Psoas muscle (tissue), 7 donors: ENCODE measurements at regions not wholly inside any gene's neighbourhood (a gene's known extent, or its start where the extent isn't known, plus 50 kb on each side); places are given as distances from the start of the nearest gene placed in this dataset.

Source experiments
- ATAC-seq, 4 donors: fragments of 200-7000 bp; cut with Tn5 transposase; one replicate each; pipeline ENCODE4 v1.9.1; 2020; ENCODE audit warnings: moderate library complexity in 3 of 4, mild to moderate bottlenecking in 2 of 4
- DNase-seq, 2 donors: peaks; one replicate each; pipeline ENCODE4 v3.0.0-alpha.2; 2020
- H3K27ac ChIP-seq: fragments of 200-600 bp; one replicate; pipeline ENCODE4 v1.8.0; 2022
- H3K27me3 ChIP-seq, 3 donors: fragments of 200-600 bp in 1 of 3; one replicate each; pipeline versions ENCODE4 v1.6.1 to v1.8.0; 2013 to 2022; ENCODE audit warnings: low read length in 2 of 3, mild to moderate bottlenecking in 2 of 3, moderate library complexity in 1 of 3; ENCODE audit not compliant: insufficient read depth in 3 of 3
- H3K36me3 ChIP-seq, 2 donors: fragments of 200-600 bp in 1 of 2; one replicate each; pipeline versions ENCODE4 v1.6.1 to v1.8.0; 2013 to 2022; ENCODE audit warnings: low read depth in 1 of 2, mild to moderate bottlenecking in 1 of 2, moderate library complexity in 1 of 2; ENCODE audit not compliant: insufficient read depth in 1 of 2
- H3K4me1 ChIP-seq: fragments of 200-600 bp; one replicate; pipeline ENCODE4 v1.8.0; 2022
- H3K4me3 ChIP-seq: fragments of 200-600 bp; one replicate; pipeline ENCODE4 v1.8.0; 2022; ENCODE audit warnings: mild to moderate bottlenecking
- H3K9me3 ChIP-seq: fragments of 200-600 bp; one replicate; pipeline ENCODE4 v1.8.0; 2022
- CTCF ChIP-seq: fragments of 200-600 bp; IDR thresholded peaks from one replicate; pipeline ENCODE4 v1.8.0; 2022; ENCODE audit warnings: antibody characterized with exemption
- WGBS, 3 donors: extraction: QIAGEN DNeasy Blood & Tissue Kit; methylation state at CpG; one replicate each; pipeline versions ENCODE4 v1.1.6 to v1.1.7; 2013; 5-methylcytosine and 5-hydroxymethylcytosine counted together
- intact Hi-C, 2 donors: fragments of 100-400 bp; cut with DNase I; formaldehyde crosslinking; loops; one replicate each; pipeline versions ENCODE4 v1.11.0 to v1.14.2; 2022
- donor health status: healthy with polysubstance abuse.
- donor health status: DM: no; HTN: no; CAD: no; lungs with moderate emphysema.
- donor health status: Bipolar disorder and iron deficiency.
- donor health status: healthy.
- donor health status: DM: yes; HTN: yes; CAD: no.
- donor health status: DM: no; HTN: no; CAD: no.
- donor health status: DM: yes; HTN: yes; CAD: no.

- TF ChIP-seq CTCF: no peak
- H3K4me1 ChIP-seq: no peaks in the 10 kb centered on the region
- H3K4me3 ChIP-seq: no peak overlapping the region
- DNase-seq: no peak
- intact Hi-C loops: no loop called here
- 55 to 70% (median 60%) methylated on average over 5 of the region's 5 CpGs for WGBS, 3 donors
- H3K9me3 ChIP-seq: no peaks in the 10 kb centered on the region
- H3K36me3 ChIP-seq: no peaks in the 10 kb centered on the region
- no peak overlapping the region for H3K27ac ChIP-seq
- ATAC-seq: no peak
- no peaks in the 10 kb centered on the region for H3K27me3 ChIP-seq
These were observed 1043.2 kb downstream of the CDH18 start for GRCh38 chr5:18944771-18945170.

- WGBS, 3 donors: 40 to 49% (median 43%) methylated on average over 2 of the region's 2 CpGs
- ATAC-seq (no peak), DNase-seq (no peak)
- no peaks in the 10 kb centered on the region for H3K36me3 ChIP-seq
- no peak for TF ChIP-seq CTCF
- no peaks in the 10 kb centered on the region for H3K27me3 ChIP-seq
- no peak overlapping the region for H3K27ac ChIP-seq
- H3K4me1 ChIP-seq: no peaks in the 10 kb centered on the region
- intact Hi-C loops: no loop called here
- H3K4me3 ChIP-seq: no peak overlapping the region
- H3K9me3 ChIP-seq: no peaks in the 10 kb centered on the region
These were observed 1033.8 kb downstream of the CDH18 start for GRCh38 chr5:18954239-18954638.

GRCh38 chr5:18959535-18959934 lies 1028.5 kb downstream of the CDH18 start:
- Histone ChIP-seq H3K27me3 (no peaks in the 10 kb centered on the region), H3K9me3 (no peaks in the 10 kb centered on the region), H3K36me3 (no peaks in the 10 kb centered on the region), H3K4me1 (no peaks in the 10 kb centered on the region), H3K27ac (no peak overlapping the region), H3K4me3 (no peak overlapping the region)
- WGBS, 3 donors: 29 to 36% (median 33%) methylated on average over 4 of the region's 4 CpGs
- ATAC-seq: no peak
- no peak for TF ChIP-seq CTCF
- intact Hi-C loops: no loop called here
- DNase-seq: no peak

- no peaks in the 10 kb centered on the region for H3K4me1 ChIP-seq
- intact Hi-C loops: no loop called here
- no peak overlapping the region for H3K4me3 ChIP-seq
- H3K27me3 ChIP-seq: no peaks in the 10 kb centered on the region
- TF ChIP-seq CTCF: no peak
- DNase-seq (no peak), ATAC-seq (no peak)
- WGBS, 3 donors: 54 to 66% (median 55%) methylated on average over 3 of the region's 3 CpGs
- no peaks in the 10 kb centered on the region for H3K9me3 ChIP-seq
- no peaks in the 10 kb centered on the region for H3K36me3 ChIP-seq
- no peak overlapping the region for H3K27ac ChIP-seq
These were observed 1026.8 kb downstream of the CDH18 start for GRCh38 chr5:18961234-18961633.

GRCh38 chr5:18965893-18966292 lies 1022.1 kb downstream of the CDH18 start:
- no peak for ATAC-seq
- 94 to 96% (median 94%) methylated on average over 3 of the region's 3 CpGs for WGBS, 3 donors
- no peak for TF ChIP-seq CTCF
- Histone ChIP-seq H3K9me3 (no peaks in the 10 kb centered on the region), H3K36me3 (no peaks in the 10 kb centered on the region), H3K4me3 (no peak overlapping the region), H3K27ac (no peak overlapping the region), H3K27me3 (no peaks in the 10 kb centered on the region), H3K4me1 (no peaks in the 10 kb centered on the region)
- DNase-seq: no peak
- intact Hi-C loops: no loop called here
